ENCODE measurements at regions not wholly inside any gene's neighbourhood (a gene's known extent, or its start where the extent isn't known, plus 50 kb on each side); places are given as distances from the start of the nearest gene placed in this dataset.

DNA sequence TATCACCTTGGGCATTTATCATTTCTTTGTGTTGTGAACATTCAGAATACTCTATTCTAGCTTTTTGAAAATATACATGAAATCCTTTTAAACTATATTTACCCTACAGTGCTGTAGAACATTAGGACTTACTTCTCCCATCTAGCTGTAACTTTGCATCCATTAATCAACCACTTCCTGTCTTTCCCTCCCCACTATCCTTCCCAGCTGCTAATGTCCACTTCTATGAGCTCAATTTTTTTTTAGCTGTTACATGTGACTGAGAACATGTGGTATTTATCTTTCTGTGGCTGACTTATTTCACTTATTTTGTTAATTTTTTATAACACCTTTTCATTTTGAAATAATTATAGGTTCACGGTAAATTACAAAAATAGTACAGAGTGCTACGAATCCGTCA, 136.0 kb downstream of the LMNTD1 start:
- TF ChIP-seq CTCF (IDR thresholded peaks at IDR 0.05; ENCODE audit: low read depth, low read length, missing control alignments): no peak
- H3K4me3 ChIP-seq (replicated peaks; ENCODE audit: low read depth, low read length): no peak overlapping the region
- no peak for DNase-seq (ENCODE audit: extremely low read depth, low read depth)

GRCh38 chr12:25416516-25416915, 136.6 kb downstream of the LMNTD1 start:
- H3K4me3 ChIP-seq (replicated peaks; ENCODE audit: low read depth, low read length): no peak overlapping the region
- no peak for DNase-seq (ENCODE audit: extremely low read depth, low read depth)
- no peak for TF ChIP-seq CTCF (IDR thresholded peaks at IDR 0.05; ENCODE audit: low read depth, low read length, missing control alignments)

DNA sequence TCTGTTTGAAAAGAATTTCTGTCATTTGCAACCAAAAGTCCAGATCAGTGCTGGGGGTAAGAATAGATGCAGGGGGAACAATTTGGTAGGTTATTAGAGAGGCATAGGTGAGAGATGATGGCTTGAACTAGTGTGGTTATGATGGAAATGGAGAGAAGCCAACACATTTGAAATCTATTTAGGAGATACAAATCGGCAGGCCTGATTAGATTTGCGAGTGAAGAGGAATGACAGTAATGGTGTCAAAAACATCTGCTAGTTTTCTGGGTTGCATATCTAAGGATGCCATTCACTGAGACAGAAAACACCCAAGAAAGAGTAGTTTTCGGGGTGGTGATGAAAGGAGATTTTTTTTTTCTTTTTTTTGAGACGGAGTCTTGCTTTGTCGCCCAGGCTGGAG, 138.1 kb downstream of the LMNTD1 start:
- TF ChIP-seq CTCF (IDR thresholded peaks at IDR 0.05; ENCODE audit: low read depth, low read length, missing control alignments): no peak
- DNase-seq (ENCODE audit: extremely low read depth, low read depth): no peak
- no peak overlapping the region for H3K4me3 ChIP-seq (replicated peaks; ENCODE audit: low read depth, low read length)

DNA sequence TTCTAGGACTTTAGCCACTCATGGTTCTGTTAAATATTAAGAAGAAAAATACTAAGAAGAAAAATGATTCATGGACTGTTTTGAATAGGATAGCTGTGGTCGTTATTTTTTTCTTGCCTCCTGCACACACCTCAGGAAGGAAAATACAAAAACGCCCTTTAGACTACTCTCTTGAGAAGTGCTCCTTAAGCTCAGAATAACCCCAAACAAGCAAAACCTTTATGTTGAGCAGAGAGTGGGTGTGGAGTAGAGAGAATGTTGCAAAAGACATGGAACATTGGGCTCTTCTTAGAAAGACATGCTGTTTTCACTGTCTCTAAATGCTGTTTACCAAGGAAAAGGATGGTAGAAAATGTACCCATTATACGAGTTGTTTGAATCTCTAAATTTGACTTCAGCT, 140.3 kb downstream of the LMNTD1 start:
- DNase-seq (ENCODE audit: extremely low read depth, low read depth): no peak
- no peak for TF ChIP-seq CTCF (IDR thresholded peaks at IDR 0.05; ENCODE audit: low read depth, low read length, missing control alignments)

DNA sequence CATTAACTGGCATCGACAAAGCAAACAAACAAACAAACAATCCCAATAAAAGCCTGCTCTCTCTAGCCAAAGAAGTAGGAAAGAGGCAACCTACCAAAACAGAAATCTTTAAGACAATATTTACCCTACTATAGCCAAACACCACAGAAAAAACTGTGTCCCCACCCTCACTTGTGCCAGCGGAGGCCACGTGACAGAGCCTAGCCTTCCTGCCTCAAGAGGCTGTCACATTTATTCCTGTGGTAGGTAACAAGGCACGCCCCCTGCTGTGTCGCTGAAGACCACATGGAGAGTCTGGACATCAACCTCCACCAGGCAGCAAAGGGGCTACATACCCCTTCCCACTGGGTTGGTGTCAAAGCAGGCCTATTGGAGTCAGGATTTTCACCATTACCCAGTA, 148.1 kb downstream of the LMNTD1 start:
- no peak for DNase-seq (ENCODE audit: extremely low read depth, low read depth)
- H3K4me3 ChIP-seq (replicated peaks; ENCODE audit: low read depth, low read length): no peak overlapping the region
- TF ChIP-seq CTCF (IDR thresholded peaks at IDR 0.05; ENCODE audit: low read depth, low read length, missing control alignments): no peak

More for the DNA sequence above, 140.3 kb downstream of the LMNTD1 start:
- H3K4me3 ChIP-seq (replicated peaks; ENCODE audit: low read depth, low read length): no peak overlapping the region

GRCh38 chr12:25401547-25402345, 151.0 kb upstream of the KRAS start:
- no peak overlapping the region for H3K4me3 ChIP-seq (replicated peaks; ENCODE audit: low read depth, low read length)
- no peak for TF ChIP-seq CTCF (IDR thresholded peaks at IDR 0.05; ENCODE audit: low read depth, low read length, missing control alignments)
- no peak for DNase-seq (ENCODE audit: extremely low read depth, low read depth)

DNA sequence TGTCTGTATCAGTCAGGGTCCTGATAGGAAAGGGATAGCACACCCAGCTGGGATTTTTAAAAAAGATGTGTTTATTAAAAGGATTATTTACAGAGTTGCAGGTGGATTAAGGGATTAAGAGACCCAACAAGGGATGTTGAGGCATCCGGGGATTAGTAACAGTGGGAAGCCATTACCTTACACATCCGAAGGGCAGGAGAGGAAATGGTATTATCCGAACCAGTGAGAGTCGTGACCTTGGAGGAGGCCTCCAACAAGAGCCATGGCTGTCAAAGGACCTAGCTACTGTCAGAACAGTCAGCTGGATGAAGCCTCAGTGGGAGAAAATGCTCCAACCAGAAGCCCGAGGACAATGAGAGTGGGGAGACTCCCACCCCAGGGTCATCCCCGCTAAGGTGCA, 146.3 kb upstream of the KRAS start:
- no peak for DNase-seq (ENCODE audit: extremely low read depth, low read depth)
- TF ChIP-seq CTCF (IDR thresholded peaks at IDR 0.05; ENCODE audit: low read depth, low read length, missing control alignments): no peak
- no peak overlapping the region for H3K4me3 ChIP-seq (replicated peaks; ENCODE audit: low read depth, low read length)

Data from HFF-Myc (cell line).